Psoas muscle (tissue), 7 donors: ENCODE measurements at regions not wholly inside any gene's neighbourhood (a gene's known extent, or its start where the extent isn't known, plus 50 kb on each side); places are given as distances from the start of the nearest gene placed in this dataset.

Experiments
- ATAC-seq, 4 donors: fragments of 200-7000 bp; cut with Tn5 transposase; one replicate each; pipeline ENCODE4 v1.9.1; 2020; ENCODE audit warnings: moderate library complexity in 3 of 4, mild to moderate bottlenecking in 2 of 4
- DNase-seq, 2 donors: peaks; one replicate each; pipeline ENCODE4 v3.0.0-alpha.2; 2020
- H3K27ac ChIP-seq: fragments of 200-600 bp; one replicate; pipeline ENCODE4 v1.8.0; 2022
- H3K27me3 ChIP-seq, 3 donors: fragments of 200-600 bp in 1 of 3; one replicate each; pipeline versions ENCODE4 v1.6.1 to v1.8.0; 2013 to 2022; ENCODE audit warnings: low read length in 2 of 3, mild to moderate bottlenecking in 2 of 3, moderate library complexity in 1 of 3; ENCODE audit not compliant: insufficient read depth in 3 of 3
- H3K36me3 ChIP-seq, 2 donors: fragments of 200-600 bp in 1 of 2; one replicate each; pipeline versions ENCODE4 v1.6.1 to v1.8.0; 2013 to 2022; ENCODE audit warnings: low read depth in 1 of 2, mild to moderate bottlenecking in 1 of 2, moderate library complexity in 1 of 2; ENCODE audit not compliant: insufficient read depth in 1 of 2
- H3K4me1 ChIP-seq: fragments of 200-600 bp; one replicate; pipeline ENCODE4 v1.8.0; 2022
- H3K4me3 ChIP-seq: fragments of 200-600 bp; one replicate; pipeline ENCODE4 v1.8.0; 2022; ENCODE audit warnings: mild to moderate bottlenecking
- H3K9me3 ChIP-seq: fragments of 200-600 bp; one replicate; pipeline ENCODE4 v1.8.0; 2022
- CTCF ChIP-seq: fragments of 200-600 bp; IDR thresholded peaks from one replicate; pipeline ENCODE4 v1.8.0; 2022; ENCODE audit warnings: antibody characterized with exemption
- WGBS, 3 donors: extraction: QIAGEN DNeasy Blood & Tissue Kit; methylation state at CpG; one replicate each; pipeline versions ENCODE4 v1.1.6 to v1.1.7; 2013; 5-methylcytosine and 5-hydroxymethylcytosine counted together
- intact Hi-C, 2 donors: fragments of 100-400 bp; cut with DNase I; formaldehyde crosslinking; loops; one replicate each; pipeline versions ENCODE4 v1.11.0 to v1.14.2; 2022
- donor health status: healthy with polysubstance abuse.
- donor health status: DM: no; HTN: no; CAD: no; lungs with moderate emphysema.
- donor health status: Bipolar disorder and iron deficiency.
- donor health status: healthy.
- donor health status: DM: yes; HTN: yes; CAD: no.
- donor health status: DM: no; HTN: no; CAD: no.
- donor health status: DM: yes; HTN: yes; CAD: no.

GRCh38 chr5:123746683-123747360 lies 234.8 kb downstream of the CSNK1G3 start:
- 42 to 76% (median 54%) methylated on average over 3 of the region's 3 CpGs for WGBS, 3 donors

DNA sequence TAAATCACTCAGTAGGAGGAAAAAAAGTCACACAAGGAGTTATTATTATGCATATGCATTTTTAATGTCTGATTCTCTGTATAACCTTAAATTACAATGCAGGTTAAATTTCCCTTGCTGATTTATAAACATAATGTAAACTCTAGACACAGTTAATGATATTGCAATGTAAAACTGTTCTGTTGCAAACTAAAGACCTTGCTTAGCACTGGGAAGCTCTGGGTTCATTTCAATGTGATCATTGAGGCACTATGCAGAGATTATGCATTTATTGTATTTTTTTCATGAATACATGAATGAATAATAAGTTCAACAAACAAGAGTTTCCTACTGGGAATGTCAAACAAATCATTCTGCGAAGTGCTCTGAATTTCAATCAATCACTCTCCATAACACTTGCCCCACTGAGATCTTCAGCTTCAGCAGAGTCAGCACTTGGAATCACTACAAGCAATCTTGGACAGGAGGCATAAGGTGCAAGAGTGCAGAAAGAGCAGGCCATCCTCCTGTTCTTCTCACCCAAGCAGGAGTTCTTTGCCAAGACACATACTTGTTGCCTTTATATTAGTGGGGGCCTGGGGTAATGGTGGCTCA lies 232.1 kb downstream of the CSNK1G3 start:
- Histone ChIP-seq H3K36me3 (no peaks in the 10 kb centered on the region), H3K27me3 (no peaks in the 10 kb centered on the region), H3K9me3 (no peaks in the 10 kb centered on the region), H3K4me3 (no peak overlapping the region), H3K4me1 (no peaks in the 10 kb centered on the region), H3K27ac (no peak overlapping the region)
- intact Hi-C loops: no loop called here
- no peak for TF ChIP-seq CTCF
- ATAC-seq (no peak), DNase-seq (no peak)
- WGBS, 3 donors: 95 to 99% (median 97%) methylated on average over 1 of the region's 1 CpG

More at GRCh38 chr5:123746683-123747360, 234.8 kb downstream of the CSNK1G3 start:
- Histone ChIP-seq H3K27ac (no peak overlapping the region), H3K9me3 (no peaks in the 10 kb centered on the region), H3K4me1 (no peaks in the 10 kb centered on the region), H3K4me3 (no peak overlapping the region), H3K27me3 (no peaks in the 10 kb centered on the region), H3K36me3 (no peaks in the 10 kb centered on the region)
- ATAC-seq: no peak
- no peak for DNase-seq
- intact Hi-C loops: no loop called here
- no peak for TF ChIP-seq CTCF

- no peak overlapping the region for H3K4me3 ChIP-seq
- no peak overlapping the region for H3K27ac ChIP-seq
- intact Hi-C loops: no loop called here
- peaks cover 5% of the 10 kb centered on the region for H3K9me3 ChIP-seq
- no peak for ATAC-seq
- H3K36me3 ChIP-seq: no peaks in the 10 kb centered on the region
- WGBS, 3 donors: 72 to 81% (median 72%) methylated on average over 1 of the region's 1 CpG
- DNase-seq: no peak
- no peaks in the 10 kb centered on the region for H3K27me3 ChIP-seq
- no peaks in the 10 kb centered on the region for H3K4me1 ChIP-seq
- TF ChIP-seq CTCF: no peak
Observed at GRCh38 chr5:123735384-123735783, 223.4 kb downstream of the CSNK1G3 start.

DNA sequence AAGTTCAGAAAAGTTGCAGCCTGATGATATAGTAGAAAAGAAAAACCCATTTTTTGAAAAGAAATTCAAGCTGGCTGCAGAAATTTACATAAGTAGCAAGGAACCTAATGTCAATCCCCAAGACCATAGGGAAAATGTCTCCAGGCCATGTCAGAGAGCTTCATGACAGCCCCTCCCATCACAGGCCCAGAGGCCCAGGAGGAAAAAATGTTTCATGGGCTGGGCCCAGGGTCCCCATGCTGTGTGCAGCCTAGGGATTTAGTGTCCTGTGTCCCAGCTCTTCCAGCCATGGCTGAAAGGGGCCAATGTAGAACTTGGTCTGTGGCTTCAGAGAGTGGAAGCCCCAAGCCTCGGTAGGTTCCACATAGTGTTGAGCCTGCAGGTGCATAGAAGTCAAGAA lies 220.3 kb downstream of the CSNK1G3 start:
- no peak for TF ChIP-seq CTCF
- Histone ChIP-seq H3K36me3 (no peaks in the 10 kb centered on the region), H3K4me3 (no peak overlapping the region), H3K4me1 (no peaks in the 10 kb centered on the region), H3K9me3 (peaks cover 5% of the 10 kb centered on the region), H3K27ac (no peak overlapping the region), H3K27me3 (no peaks in the 10 kb centered on the region)
- ATAC-seq (no peak), DNase-seq (no peak)
- intact Hi-C loops: no loop called here
- WGBS, 3 donors: 91 to 96% (median 95%) methylated on average over 1 of the region's 1 CpG

DNA sequence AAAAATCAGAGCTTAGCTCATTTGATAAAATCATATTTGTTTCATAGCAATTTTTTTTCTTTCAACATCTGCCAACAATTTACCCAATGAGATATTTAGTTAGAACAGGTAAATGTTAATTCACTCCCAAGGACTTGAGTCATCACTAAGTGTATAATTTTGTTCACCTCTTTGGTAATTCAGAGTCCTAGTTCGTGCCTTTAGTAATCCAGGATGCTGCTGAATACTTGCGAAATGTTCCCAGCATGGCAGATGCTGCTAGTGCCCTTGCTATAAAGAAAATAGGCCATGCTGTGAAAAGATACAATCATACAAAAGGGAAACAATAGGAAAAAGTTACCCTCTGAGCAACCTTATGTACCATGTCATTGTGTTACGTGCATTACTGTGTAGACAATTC lies 210.5 kb downstream of the CSNK1G3 start:
- intact Hi-C loops: no loop called here
- no peak for TF ChIP-seq CTCF
- 65 to 96% (median 82%) methylated on average over 3 of the region's 3 CpGs for WGBS, 3 donors

More for the DNA sequence above, 210.5 kb downstream of the CSNK1G3 start:
- Histone ChIP-seq H3K4me1 (no peaks in the 10 kb centered on the region), H3K27ac (no peak overlapping the region), H3K27me3 (no peaks in the 10 kb centered on the region), H3K9me3 (no peaks in the 10 kb centered on the region), H3K4me3 (no peak overlapping the region), H3K36me3 (no peaks in the 10 kb centered on the region)
- ATAC-seq: no peak
- no peak for DNase-seq
